Transverse colon (tissue), 4 donors: ENCODE measurements at regions not wholly inside any gene's neighbourhood (a gene's known extent, or its start where the extent isn't known, plus 50 kb on each side); places are given as distances from the start of the nearest gene placed in this dataset.

ENCODE experiments used
- EP300 ChIP-seq: sonication (generic); formaldehyde crosslinking; IDR thresholded peaks from one replicate; pipeline ENCODE4 v1.6.1; 2017; ENCODE audit warnings: antibody characterized with exemption, low read depth
- POLR2A ChIP-seq: fragments of 450-650 bp; IDR thresholded peaks from one replicate; pipeline ENCODE4 v1.6.1; 2016; ENCODE audit warnings: antibody characterized with exemption, mild to moderate bottlenecking, moderate library complexity
- POLR2AphosphoS5 ChIP-seq, 3 donors: sonication (generic); formaldehyde crosslinking; IDR thresholded peaks; one replicate each; pipeline ENCODE4 v1.6.1; 2016; ENCODE audit warnings: antibody characterized with exemption in 3 of 3
- TF ChIP-seq, protein P1 (sequence below), 5 experiments: fragments of 200-600 bp in 3 of 5; fragments of 450-650 bp in 2 of 5; sonication (generic) in 3 of 5; IDR thresholded peaks; 1 replicate in 2 of 5; 2 replicates in 3 of 5; pipeline ENCODE4 v1.5.1; 2016 to 2017; ENCODE audit warnings: antibody characterized with exemption in 5 of 5, inconsistent platforms in 3 of 5, mild to moderate bottlenecking in 2 of 5, moderate library complexity in 1 of 5

DNA sequence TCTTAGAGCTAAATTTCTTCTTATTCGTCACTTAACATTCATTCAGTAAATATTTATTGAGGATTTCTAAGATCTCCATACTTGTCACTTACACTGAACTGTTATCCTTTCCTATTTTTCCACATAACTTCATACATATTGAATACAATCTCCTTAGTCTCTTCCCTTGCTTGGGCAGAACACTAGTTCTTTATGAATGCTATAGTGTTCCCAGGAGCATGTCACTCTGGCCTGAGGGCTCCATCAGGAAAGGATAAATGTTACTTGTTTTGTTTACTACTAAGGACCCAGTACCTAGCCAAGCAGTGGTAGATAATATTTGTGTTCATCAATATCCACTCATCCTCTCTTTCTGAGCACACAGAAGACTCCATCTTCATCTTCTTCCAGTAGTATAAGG, 544.7 kb downstream of the ZEB2 start:
- TF ChIP-seq, protein P1, sequence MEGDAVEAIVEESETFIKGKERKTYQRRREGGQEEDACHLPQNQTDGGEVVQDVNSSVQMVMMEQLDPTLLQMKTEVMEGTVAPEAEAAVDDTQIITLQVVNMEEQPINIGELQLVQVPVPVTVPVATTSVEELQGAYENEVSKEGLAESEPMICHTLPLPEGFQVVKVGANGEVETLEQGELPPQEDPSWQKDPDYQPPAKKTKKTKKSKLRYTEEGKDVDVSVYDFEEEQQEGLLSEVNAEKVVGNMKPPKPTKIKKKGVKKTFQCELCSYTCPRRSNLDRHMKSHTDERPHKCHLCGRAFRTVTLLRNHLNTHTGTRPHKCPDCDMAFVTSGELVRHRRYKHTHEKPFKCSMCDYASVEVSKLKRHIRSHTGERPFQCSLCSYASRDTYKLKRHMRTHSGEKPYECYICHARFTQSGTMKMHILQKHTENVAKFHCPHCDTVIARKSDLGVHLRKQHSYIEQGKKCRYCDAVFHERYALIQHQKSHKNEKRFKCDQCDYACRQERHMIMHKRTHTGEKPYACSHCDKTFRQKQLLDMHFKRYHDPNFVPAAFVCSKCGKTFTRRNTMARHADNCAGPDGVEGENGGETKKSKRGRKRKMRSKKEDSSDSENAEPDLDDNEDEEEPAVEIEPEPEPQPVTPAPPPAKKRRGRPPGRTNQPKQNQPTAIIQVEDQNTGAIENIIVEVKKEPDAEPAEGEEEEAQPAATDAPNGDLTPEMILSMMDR (IDR thresholded peaks at IDR 0.05) = no peak
- TF ChIP-seq POLR2AphosphoS5 (IDR thresholded peaks at IDR 0.05) (no peak), POLR2A (no peak), EP300 (no peak)
